GM13976 (cell line): ENCODE measurements at regions not wholly inside any gene's neighbourhood (a gene's known extent, or its start where the extent isn't known, plus 50 kb on each side); places are given as distances from the start of the nearest gene placed in this dataset.

Experiments
- DNase-seq: peaks from one replicate; pipeline ENCODE4 v3.0.0; 2012; ENCODE audit warnings: low spot score
- CTCF ChIP-seq: IDR thresholded peaks from 2 replicates; pipeline ENCODE4 v1.5.1; 2012; ENCODE audit warnings: borderline replicate concordance, mild to moderate bottlenecking; ENCODE audit not compliant: insufficient read depth; ENCODE audit errors: extremely low read depth, missing control alignments, control extremely low read depth
- in situ Hi-C: fragments of 300-500 bp; cut with MboI; formaldehyde crosslinking; loops from one replicate; pipeline ENCODE4 v1.12.0; 2022; ENCODE audit warnings: low sequenced_read_pairs, mixed read lengths, inconsistent platforms; ENCODE audit not compliant: unreplicated experiment

- DNase-seq, result no peak
- in situ Hi-C loops, result no loop called here
- no peak for TF ChIP-seq CTCF
Measured at GRCh38 chr2:21223618-21224017, 99.8 kb downstream of the TDRD15 start.

GRCh38 chr2:21228041-21228895 is 104.5 kb downstream of the TDRD15 start:
- in situ Hi-C loops, result no loop called here
- DNase-seq, result no peak
- TF ChIP-seq CTCF, result no peak

GRCh38 chr2:21229302-21229701 is 105.5 kb downstream of the TDRD15 start:
- no peak for TF ChIP-seq CTCF
- in situ Hi-C loops, result no loop called here

GRCh38 chr2:21230140-21230539 is 106.4 kb downstream of the TDRD15 start:
- no peak for TF ChIP-seq CTCF
- DNase-seq, result no peak
- in situ Hi-C loops, result no loop called here

More at GRCh38 chr2:21229302-21229701, 105.5 kb downstream of the TDRD15 start:
- no peak for DNase-seq

- TF ChIP-seq CTCF, result no peak
- in situ Hi-C loops, result no loop called here
- no peak for DNase-seq
Measured at GRCh38 chr2:21231985-21232384, 108.2 kb downstream of the TDRD15 start.

GRCh38 chr2:21233194-21233593 is 109.4 kb downstream of the TDRD15 start:
- TF ChIP-seq CTCF, result no peak
- DNase-seq, result no peak
- in situ Hi-C loops, result no loop called here

- in situ Hi-C loops, result no loop called here
- TF ChIP-seq CTCF, result no peak
- no peak for DNase-seq
Measured at GRCh38 chr2:21234001-21234400, 110.2 kb downstream of the TDRD15 start.
